ENCODE measurements at regions not wholly inside any gene's neighbourhood (a gene's known extent, or its start where the extent isn't known, plus 50 kb on each side); places are given as distances from the start of the nearest gene placed in this dataset.
"Not testable (repeated sequence)": the region's sequence is repeated elsewhere in the genome, so short reads cannot be mapped to it uniquely, and the experiment has no call there.

GRCh38 chr9:73344060-73344459 is 192.4 kb downstream of the ANXA1 start:
- DNase-seq: no peak

- DNase-seq: no peak
These were observed 195.5 kb downstream of the ANXA1 start for GRCh38 chr9:73347123-73347522.

DNA sequence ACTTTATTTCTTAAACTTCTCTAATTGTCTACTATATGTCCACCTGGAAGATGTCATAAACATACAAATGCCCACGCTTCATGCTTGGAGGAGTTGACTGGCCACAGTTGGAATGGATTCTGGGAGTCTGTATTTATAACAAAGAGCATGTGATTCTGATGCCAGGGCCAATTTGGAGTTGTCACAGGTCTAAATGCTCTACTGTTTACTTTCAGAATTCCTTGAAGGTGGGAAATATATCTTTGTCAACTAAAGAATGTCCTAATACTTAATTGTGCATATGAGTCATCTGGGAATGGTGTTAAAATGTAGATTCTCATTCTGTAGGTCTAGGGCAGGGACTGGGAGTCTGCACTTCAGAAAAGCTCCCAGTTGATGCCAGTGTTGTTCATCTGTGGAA is 196.1 kb downstream of the ANXA1 start:
- DNase-seq: no peak

GRCh38 chr9:73348471-73348870 is 196.8 kb downstream of the ANXA1 start:
- no peak for DNase-seq

GRCh38 chr9:73349476-73349875 is 197.8 kb downstream of the ANXA1 start:
- DNase-seq: no peak

GRCh38 chr9:73357607-73358006 is 205.9 kb downstream of the ANXA1 start:
- DNase-seq: no peak

DNA sequence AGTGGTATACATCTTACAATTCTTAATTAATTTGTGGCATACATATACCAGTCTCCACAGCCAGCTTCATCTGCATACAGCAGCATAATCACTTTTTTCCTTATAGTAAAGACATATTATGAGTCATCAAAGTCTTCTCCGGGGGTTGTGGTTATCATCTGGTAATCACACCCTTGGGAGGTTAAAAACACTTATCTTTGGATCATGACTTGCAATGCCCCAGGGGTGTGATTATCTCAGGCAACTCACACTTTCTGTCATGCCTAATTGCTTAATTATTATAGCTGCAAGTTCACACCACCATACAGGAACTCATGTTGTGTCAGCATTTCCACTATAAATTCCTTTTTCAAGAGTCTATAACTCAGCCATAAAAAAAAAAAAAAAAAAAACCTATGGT is 218.4 kb downstream of the ANXA1 start:
- peak; percentile 7 for DNase-seq

DNA sequence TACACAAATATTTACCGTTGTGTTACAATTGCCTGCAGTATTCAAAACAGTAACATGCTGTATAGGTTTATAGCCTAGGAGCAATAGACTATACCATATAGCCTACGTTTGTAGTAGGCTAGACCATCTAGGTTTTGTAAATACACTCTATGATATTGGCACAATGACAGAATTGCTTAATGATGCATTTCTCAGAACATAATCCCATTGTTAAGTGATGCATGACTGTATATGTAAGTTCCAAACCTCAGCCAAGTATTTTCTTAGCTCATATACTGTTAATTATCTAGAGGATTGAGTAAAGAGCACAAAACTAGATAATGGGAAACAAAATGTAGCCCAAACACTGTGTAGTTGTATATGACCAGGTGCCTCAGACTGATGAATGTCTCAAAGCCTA is 220.1 kb downstream of the ANXA1 start:
- no peak for DNase-seq

DNA sequence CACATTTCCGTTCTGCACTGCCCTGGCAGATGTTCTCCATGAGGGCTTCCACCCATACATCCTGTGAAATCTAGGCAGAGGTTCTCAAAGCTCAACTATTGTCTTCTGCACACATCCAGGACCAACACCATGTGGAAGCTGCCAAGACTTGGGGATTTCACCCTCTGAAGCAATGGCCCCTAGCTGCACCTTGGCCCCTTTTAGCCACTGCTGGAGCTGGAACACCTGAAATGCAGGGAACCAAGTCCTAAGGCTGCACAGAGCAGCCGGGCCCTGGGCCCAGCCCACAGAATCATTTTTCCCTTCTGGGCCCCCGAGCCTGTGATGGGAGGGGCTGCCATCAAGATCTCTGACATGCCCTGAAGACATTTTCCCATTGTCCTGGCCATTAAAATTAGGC is 228.7 kb downstream of the ANXA1 start:
- DNase-seq: no peak

GRCh38 chr9:73402081-73403028 is 250.7 kb downstream of the ANXA1 start:
- DNase-seq: no peak

DNA sequence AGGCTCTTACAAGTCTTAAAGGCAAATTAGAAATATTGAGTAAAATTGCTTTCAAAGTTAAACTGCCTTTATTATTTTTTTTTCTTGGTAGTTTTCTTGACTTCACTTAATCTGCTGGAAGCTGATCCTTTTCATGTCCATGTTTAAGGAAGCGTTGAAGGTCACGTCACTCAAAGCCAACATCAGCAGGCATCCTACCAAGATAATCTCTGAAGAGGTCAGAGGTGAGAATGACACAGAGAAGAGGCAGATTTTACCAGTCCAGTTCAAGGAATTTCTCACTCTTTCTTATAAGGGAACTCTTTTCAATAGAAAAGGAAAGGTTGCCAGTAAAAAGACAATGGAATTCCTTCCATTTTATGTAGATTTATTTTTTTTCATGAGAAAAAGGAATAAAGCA is 259.8 kb downstream of the ANXA1 start:
- DNase-seq: no peak

- no peak for DNase-seq
These were observed 261.2 kb downstream of the ANXA1 start for GRCh38 chr9:73412874-73413273.

GRCh38 chr9:73423891-73424290 is 272.2 kb downstream of the ANXA1 start:
- no peak for DNase-seq

- DNase-seq: no peak
These were observed 274.6 kb downstream of the ANXA1 start for GRCh38 chr9:73426269-73426668.

DNA sequence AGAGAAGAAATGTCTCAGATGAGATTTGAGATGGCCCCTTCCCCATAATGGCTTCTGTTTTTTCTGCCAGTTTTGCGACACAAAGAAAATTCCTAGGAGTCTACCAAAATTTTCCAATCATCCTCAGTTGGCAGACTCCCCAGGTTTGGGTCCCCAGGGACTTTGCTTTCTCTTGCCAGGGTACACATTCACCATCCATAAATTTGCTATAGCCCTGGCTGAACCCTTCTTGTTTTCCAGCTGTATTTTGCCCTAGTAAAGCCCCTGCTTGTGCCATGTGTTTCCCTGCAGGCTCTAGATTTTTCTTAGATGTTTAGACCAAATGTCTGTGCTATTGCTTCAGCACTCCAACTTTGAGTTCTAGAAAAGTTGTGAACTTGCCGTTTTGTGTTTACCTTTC is 283.2 kb downstream of the ANXA1 start:
- DNase-seq: peak; percentile 21

DNA sequence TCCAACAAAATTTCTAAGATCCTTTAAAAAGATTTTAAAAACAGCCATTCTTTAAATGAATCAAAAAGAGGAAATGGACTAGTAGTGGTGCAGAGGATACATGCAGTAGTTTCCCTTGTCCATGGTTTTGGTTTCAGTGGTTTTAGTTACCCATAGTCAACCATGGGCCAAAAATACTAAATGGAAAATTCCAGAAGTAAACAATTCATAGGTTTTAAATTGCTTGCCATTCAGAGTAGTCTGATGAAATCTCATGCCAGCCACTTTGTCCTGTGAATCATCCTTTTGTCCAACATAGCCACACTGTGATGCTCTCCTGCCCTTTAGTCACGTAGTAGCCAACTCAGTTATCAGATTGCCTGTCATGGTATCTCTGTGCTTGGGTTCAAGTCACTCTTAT is 286.1 kb downstream of the ANXA1 start:
- peak; percentile 30 for DNase-seq

DNA sequence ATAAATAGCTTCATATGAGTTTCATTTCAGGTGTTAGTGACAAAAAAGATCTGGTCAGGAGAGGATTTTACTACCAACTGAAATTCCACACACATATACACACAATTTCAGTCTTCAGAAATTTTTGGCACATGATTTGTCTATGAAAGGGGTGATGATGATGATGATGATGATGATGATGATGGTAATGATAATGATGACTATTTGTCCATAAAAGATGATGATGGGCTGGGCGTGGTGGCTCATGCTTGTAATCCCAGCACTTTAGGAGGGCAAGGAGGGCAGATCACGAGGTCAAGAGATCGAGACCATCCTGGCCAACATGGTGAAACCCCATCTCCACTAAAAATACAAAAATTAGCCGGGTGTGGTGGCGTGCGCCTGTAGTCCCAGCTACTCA is 288.2 kb downstream of the ANXA1 start:
- DNase-seq: not testable (repeated sequence)

DNA sequence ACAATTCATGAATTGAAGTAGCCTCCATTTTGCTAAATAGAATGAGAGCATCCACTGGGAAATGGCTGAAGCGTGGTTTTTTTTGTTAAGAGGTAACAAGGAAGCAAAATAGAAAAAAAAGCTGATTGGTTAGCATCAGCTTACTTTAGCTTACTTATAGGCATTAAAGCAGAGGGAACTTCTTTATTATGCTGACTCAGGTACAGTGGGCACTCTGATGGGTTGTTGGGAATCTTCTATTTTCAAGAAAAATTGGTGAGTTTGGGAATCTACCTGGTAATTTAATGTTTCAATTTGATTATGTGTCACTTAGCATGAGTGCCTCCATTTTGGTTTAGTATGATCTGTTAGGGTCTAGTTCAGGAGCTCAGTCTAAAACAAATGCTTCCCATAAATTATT is 289.6 kb downstream of the ANXA1 start:
- DNase-seq: no peak

DNA sequence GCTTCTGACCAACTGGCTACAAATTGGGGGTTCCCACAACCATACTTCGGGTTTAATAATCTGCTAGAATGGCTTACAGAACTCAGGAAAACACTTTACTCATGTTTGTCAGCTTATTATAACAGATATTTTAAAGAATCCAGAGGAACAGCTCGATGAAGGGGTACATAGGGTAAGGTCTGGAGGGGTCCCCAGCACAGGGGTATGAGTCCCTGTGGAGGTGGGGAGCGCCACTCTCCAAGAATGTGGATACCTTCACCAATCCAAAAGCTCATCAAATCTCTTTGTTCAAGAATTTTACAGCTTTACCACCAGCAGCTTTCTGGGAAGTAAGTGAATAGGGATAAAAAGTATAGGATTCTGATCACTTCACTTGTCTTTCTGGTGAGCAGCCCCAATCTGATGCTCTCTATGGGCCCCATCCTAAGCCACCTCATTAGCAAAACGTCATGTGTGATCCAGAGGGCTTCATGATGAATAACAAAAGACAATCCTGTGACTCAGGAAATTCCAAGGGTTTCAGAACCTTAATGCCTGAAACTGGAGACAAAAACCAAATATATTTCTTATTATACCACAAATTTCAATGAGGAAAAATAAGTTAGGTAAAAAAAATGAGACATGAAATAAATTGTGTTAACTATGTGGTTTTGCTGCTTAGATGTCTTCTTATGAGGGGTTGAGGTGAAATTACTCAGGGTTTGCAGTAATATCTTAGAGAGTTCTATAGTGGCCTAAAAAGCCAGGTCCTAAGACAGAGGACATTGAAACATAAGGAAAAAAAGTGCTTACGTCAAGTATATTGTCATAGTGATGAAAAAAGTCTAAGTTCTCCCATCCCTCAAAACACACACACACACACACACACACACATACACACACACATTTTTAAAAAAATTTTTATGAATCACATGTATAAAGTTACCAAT is 290.5 kb downstream of the ANXA1 start:
- DNase-seq: peak; percentile 50

DNA sequence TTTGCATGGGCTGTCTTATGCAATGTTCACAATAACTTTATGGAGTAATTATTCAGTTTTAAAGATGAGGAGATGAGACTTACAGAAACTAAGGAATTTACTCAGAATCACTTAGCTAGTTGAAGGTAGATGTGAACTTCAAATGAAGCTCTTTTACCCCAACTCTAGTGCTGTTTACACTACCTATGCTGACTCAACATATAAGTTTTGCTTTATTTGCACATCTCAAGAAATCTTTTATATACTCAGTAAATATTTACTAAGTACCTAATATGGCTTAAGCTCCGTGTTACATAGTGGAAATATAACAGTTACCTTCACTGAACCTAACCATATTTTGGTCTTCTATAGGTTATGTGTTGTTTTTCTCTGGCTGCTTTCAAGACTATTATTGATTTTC is 293.2 kb downstream of the ANXA1 start:
- DNase-seq: no peak

GRCh38 chr9:73445384-73445783 is 293.7 kb downstream of the ANXA1 start:
- DNase-seq: peak; percentile 10

DNA sequence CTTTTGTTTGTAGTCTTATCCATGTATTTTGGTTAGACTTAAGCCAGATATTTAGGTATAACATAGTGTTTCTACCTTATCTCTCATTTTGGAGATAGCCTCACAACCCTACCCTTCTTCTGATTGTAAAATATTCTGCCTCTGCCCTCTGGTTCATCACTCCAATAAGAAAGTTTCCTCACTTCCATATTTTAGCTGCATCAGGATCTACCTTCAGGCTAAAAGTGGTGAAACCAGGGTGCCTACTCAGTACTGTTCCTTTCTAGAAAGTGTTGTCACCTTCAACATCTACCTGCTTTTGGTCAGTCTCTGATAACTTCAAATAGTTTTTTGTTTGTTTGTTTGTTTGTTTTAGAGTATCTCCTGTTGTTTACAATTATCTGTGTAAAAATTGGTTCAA is 294.6 kb downstream of the ANXA1 start:
- DNase-seq: no peak

- no peak for DNase-seq
These were observed 299.3 kb downstream of the ANXA1 start for GRCh38 chr9:73451003-73451402.

GRCh38 chr9:73459817-73460216 is 308.2 kb downstream of the ANXA1 start:
- no peak for DNase-seq
